Activated naive CD4-positive, alpha-beta T cell treated with anti-CD3 and anti-CD28 coated beads for 36 hours (primary cell): ENCODE measurements at regions not wholly inside any gene's neighbourhood (a gene's known extent, or its start where the extent isn't known, plus 50 kb on each side); places are given as distances from the start of the nearest gene placed in this dataset.

Experiments
- CTCF ChIA-PET: fragments of 350-600 bp; sonication (Branson Sonifier 250); formaldehyde crosslinking; loops from one replicate; lab custom pipeline; 2021; ENCODE audit warnings: antibody characterized with exemption; lab: Charles Lee
- DNase-seq: peaks from one replicate; pipeline ENCODE4 v3.0.0-alpha.2; 2020
- H3K27ac Mint-ChIP-seq: one replicate; pipeline ENCODE4 v1.8.0; 2021; ENCODE audit warnings: mild to moderate bottlenecking, mixed read lengths
- H3K27me3 Mint-ChIP-seq: one replicate; pipeline ENCODE4 v1.8.0; 2021; ENCODE audit warnings: low read depth, mixed read lengths
- H3K36me3 Mint-ChIP-seq: one replicate; pipeline ENCODE4 v1.8.0; 2021; ENCODE audit warnings: low read depth, mixed read lengths
- H3K4me1 Mint-ChIP-seq: one replicate; pipeline ENCODE4 v1.8.0; 2021; ENCODE audit warnings: low read depth, mixed read lengths
- H3K4me3 Mint-ChIP-seq: one replicate; pipeline ENCODE4 v1.8.0; 2021; ENCODE audit warnings: mild to moderate bottlenecking, moderate library complexity, mixed read lengths
- H3K9me3 Mint-ChIP-seq: one replicate; pipeline ENCODE4 v1.8.0; 2021; ENCODE audit warnings: mixed read lengths
- intact Hi-C: fragments of 100-400 bp; cut with micrococcal nuclease; formaldehyde crosslinking; loops from one replicate; pipeline ENCODE4 v1.15.1; 2023

DNA sequence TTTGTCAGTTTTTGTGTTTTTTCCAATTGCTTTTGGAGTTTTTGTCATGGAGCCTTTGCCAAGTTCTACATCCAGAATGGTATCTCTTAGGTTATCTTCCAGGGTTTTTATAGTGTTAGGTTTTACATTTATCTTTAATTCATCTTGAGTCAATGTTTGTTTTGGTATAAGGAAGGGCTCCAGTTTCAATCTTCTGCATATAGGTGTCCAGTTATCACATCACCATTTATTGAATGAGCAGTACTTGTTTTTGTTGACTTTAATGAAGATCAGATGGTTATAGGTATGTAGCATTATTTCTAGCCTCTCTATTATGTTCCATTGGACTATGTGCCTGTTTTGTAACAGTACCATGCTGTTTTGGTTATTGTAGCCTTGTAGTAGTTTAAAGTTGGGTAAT, 1233.1 kb downstream of the PLA2G4A start:
- H3K27ac Mint-ChIP-seq: no peak overlapping the region
- peaks cover 22% of the 10 kb centered on the region for H3K9me3 Mint-ChIP-seq
- CTCF ChIA-PET: no interaction called here
- H3K36me3 Mint-ChIP-seq: no peaks in the 10 kb centered on the region
- no peak overlapping the region for H3K4me3 Mint-ChIP-seq
- intact Hi-C loops: no loop called here
- no peaks in the 10 kb centered on the region for H3K4me1 Mint-ChIP-seq
- DNase-seq: no peak
- H3K27me3 Mint-ChIP-seq: no peaks in the 10 kb centered on the region

DNA sequence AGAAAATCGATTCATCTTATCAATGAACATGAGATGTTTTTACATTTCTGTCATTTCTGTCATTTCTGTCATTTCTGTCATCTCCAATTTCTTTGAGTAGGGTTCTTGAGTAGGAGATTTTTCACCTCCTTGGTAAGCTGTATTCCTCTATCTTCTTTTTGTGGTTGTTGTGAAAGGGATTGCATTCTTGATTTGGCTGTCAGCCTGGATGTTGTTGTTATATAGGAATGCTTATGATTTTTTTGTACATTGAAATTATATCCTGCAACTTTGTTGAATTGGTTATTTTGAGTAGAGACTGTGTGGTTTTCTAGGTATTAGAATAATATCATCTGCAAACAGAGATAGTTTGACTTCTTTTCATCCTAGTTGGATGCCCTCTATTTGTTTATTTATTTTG, 1233.7 kb downstream of the PLA2G4A start:
- H3K27me3 Mint-ChIP-seq: no peaks in the 10 kb centered on the region

DNA sequence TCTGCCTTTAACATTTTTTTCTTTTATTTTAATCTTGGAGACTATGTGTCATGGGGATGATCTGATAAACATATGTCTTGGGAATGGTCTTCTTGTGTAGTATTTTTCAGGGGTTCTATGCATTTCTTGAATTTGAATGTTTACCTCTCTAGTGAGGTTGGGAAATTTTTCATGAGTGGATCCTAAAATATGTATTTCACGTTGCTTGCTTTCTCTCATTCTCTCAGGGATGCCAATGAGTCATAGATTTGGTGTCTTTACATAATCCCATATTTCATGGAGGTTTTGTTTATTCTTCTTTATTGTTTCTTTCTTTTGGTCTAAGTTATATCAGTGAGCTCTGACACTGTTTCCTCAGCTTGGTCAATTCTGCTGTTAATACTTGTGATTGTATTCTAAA, 1237.2 kb downstream of the PLA2G4A start:
- CTCF ChIA-PET: no interaction called here
- Mint-ChIP-seq H3K27me3 (no peaks in the 10 kb centered on the region), H3K36me3 (no peaks in the 10 kb centered on the region), H3K27ac (no peak overlapping the region), H3K9me3 (peaks cover 29% of the 10 kb centered on the region), H3K4me1 (no peaks in the 10 kb centered on the region), H3K4me3 (no peak overlapping the region)
- intact Hi-C loops: no loop called here
- no peak for DNase-seq

More for the DNA sequence above, 1233.7 kb downstream of the PLA2G4A start:
- intact Hi-C loops: no loop called here
- no peaks in the 10 kb centered on the region for H3K4me1 Mint-ChIP-seq
- H3K27ac Mint-ChIP-seq: no peak overlapping the region
- DNase-seq: no peak
- no peaks in the 10 kb centered on the region for H3K36me3 Mint-ChIP-seq
- H3K9me3 Mint-ChIP-seq: peaks cover 21% of the 10 kb centered on the region
- no peak overlapping the region for H3K4me3 Mint-ChIP-seq
- CTCF ChIA-PET: no interaction called here

DNA sequence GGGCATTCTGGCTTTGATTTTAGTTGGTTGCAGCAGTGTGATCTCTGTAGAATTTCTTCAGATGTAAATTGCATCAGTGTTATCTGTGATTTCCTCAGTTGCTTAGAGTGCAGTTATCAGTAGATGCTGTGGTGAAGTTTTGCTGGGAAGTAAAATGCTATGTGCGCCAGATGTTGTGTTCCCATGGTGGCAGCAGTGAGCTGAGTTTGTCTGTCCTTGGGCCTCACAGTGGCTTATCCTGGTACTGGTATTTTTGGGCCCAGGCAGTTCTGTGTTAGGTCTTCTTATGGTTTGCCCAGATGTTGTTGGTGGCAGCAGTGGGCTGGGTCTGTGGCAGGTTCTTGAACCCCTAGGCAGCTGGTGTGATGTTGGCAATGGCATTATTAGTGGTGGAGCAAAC, 1242.1 kb downstream of the PLA2G4A start:
- intact Hi-C loops: no loop called here
- Mint-ChIP-seq H3K27ac (no peak overlapping the region), H3K4me1 (no peaks in the 10 kb centered on the region), H3K36me3 (no peaks in the 10 kb centered on the region), H3K4me3 (no peak overlapping the region), H3K27me3 (no peaks in the 10 kb centered on the region), H3K9me3 (peaks cover 27% of the 10 kb centered on the region)
- DNase-seq: no peak
- CTCF ChIA-PET: no interaction called here

DNA sequence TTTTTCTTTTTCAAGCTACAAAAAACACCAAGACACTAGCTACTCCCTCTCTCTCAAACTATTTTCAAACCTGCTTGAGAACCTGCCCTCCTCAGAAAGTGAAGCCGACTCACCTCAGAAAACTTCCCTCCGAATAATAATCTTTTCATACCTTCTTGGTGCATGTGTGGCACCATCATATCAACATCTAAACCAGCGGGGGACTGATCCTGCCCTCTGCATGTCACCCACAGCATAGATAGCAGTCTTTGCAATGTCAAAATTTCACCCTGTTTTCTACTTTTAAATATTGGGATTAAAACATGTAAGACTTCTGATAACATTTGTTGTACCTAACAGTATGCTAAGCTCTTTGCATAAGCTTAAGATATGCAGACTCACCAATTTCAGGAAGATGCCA, 1260.3 kb downstream of the PLA2G4A start:
- no peaks in the 10 kb centered on the region for H3K36me3 Mint-ChIP-seq
- H3K4me3 Mint-ChIP-seq: no peak overlapping the region
- no peak overlapping the region for H3K27ac Mint-ChIP-seq
- no peaks in the 10 kb centered on the region for H3K27me3 Mint-ChIP-seq
- peaks cover 9% of the 10 kb centered on the region for H3K9me3 Mint-ChIP-seq
- intact Hi-C loops: no loop called here
- CTCF ChIA-PET: interaction anchor here (0.7 to 0.8 kb wide), 2 partner anchors 105 to 1175 kb away, joined by 3 to 5 read pairs; no protein-coding TSS in a partner anchor
- H3K4me1 Mint-ChIP-seq: no peaks in the 10 kb centered on the region
- no peak for DNase-seq

GRCh38 chr1:188089461-188089860, 1260.7 kb downstream of the PLA2G4A start:
- Mint-ChIP-seq H3K27ac (no peak overlapping the region), H3K36me3 (no peaks in the 10 kb centered on the region), H3K4me1 (no peaks in the 10 kb centered on the region), H3K4me3 (no peak overlapping the region), H3K9me3 (peaks cover 9% of the 10 kb centered on the region), H3K27me3 (no peaks in the 10 kb centered on the region)
- DNase-seq: no peak
- CTCF ChIA-PET: interaction anchor here (0.7 kb wide), 1 partner anchor 1176 kb away, joined by 3 read pairs; no protein-coding TSS in a partner anchor
- intact Hi-C loops: no loop called here

GRCh38 chr1:188096521-188096920, 1267.8 kb downstream of the PLA2G4A start:
- CTCF ChIA-PET: no interaction called here
- Mint-ChIP-seq H3K4me1 (no peaks in the 10 kb centered on the region), H3K4me3 (no peak overlapping the region), H3K36me3 (no peaks in the 10 kb centered on the region), H3K9me3 (peaks cover 5% of the 10 kb centered on the region), H3K27ac (no peak overlapping the region), H3K27me3 (no peaks in the 10 kb centered on the region)
- DNase-seq: no peak
- intact Hi-C loops: no loop called here

- no peak for DNase-seq
- Mint-ChIP-seq H3K4me3 (no peak overlapping the region), H3K9me3 (peaks cover 1% of the 10 kb centered on the region), H3K27me3 (no peaks in the 10 kb centered on the region), H3K4me1 (no peaks in the 10 kb centered on the region), H3K36me3 (no peaks in the 10 kb centered on the region), H3K27ac (no peak overlapping the region)
- intact Hi-C loops: no loop called here
- CTCF ChIA-PET: interaction anchor here (0.6 kb wide), 1 partner anchor 483 kb away, joined by 3 read pairs; no protein-coding TSS in a partner anchor
Measured at GRCh38 chr1:188117436-188117835, 1288.7 kb downstream of the PLA2G4A start.

GRCh38 chr1:188122646-188123045, 1293.9 kb downstream of the PLA2G4A start:
- intact Hi-C loops: no loop called here
- Mint-ChIP-seq H3K27me3 (no peaks in the 10 kb centered on the region), H3K4me3 (no peak overlapping the region), H3K36me3 (no peaks in the 10 kb centered on the region), H3K27ac (no peak overlapping the region), H3K9me3 (peaks cover 1% of the 10 kb centered on the region), H3K4me1 (no peaks in the 10 kb centered on the region)
- CTCF ChIA-PET: no interaction called here
- DNase-seq: no peak

DNA sequence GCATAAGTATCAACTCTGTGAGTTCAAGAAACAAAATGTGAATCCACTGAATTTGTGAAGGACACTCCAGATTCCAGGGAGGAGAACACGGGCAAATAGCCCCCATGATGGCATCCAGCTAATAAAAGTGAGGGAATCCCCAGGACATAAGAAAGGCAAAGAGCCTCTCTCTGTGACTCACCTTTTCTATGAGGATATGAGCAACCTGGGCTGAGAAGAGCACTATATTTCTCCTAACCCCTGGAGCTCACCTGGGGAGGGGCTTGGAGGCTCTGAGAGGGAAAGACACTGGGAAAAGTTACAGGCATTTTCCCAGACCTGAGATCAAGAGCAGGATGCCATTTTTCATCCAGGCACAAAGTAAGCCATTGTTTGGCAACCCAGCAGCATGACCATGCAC, 1298.8 kb downstream of the PLA2G4A start:
- Mint-ChIP-seq H3K4me1 (no peaks in the 10 kb centered on the region), H3K27me3 (no peaks in the 10 kb centered on the region)

GRCh38 chr1:188128761-188129160, 1300.0 kb downstream of the PLA2G4A start:
- Mint-ChIP-seq H3K27ac (no peak overlapping the region), H3K9me3 (peaks cover 4% of the 10 kb centered on the region)

More for the DNA sequence above, 1298.8 kb downstream of the PLA2G4A start:
- CTCF ChIA-PET: no interaction called here
- Mint-ChIP-seq H3K27ac (no peak overlapping the region), H3K36me3 (no peaks in the 10 kb centered on the region), H3K4me3 (no peak overlapping the region), H3K9me3 (peaks cover 4% of the 10 kb centered on the region)
- DNase-seq: no peak
- intact Hi-C loops: no loop called here

GRCh38 chr1:188129856-188130838, 1301.4 kb downstream of the PLA2G4A start:
- Mint-ChIP-seq H3K9me3 (peaks cover 4% of the 10 kb centered on the region), H3K36me3 (no peaks in the 10 kb centered on the region), H3K4me3 (no peak overlapping the region), H3K27ac (no peak overlapping the region), H3K27me3 (no peaks in the 10 kb centered on the region), H3K4me1 (no peaks in the 10 kb centered on the region)
- no peak for DNase-seq
- intact Hi-C loops: no loop called here
- CTCF ChIA-PET: no interaction called here

More at GRCh38 chr1:188128761-188129160, 1300.0 kb downstream of the PLA2G4A start:
- Mint-ChIP-seq H3K4me3 (no peak overlapping the region), H3K27me3 (no peaks in the 10 kb centered on the region), H3K36me3 (no peaks in the 10 kb centered on the region), H3K4me1 (no peaks in the 10 kb centered on the region)
- CTCF ChIA-PET: no interaction called here
- DNase-seq: no peak
- intact Hi-C loops: no loop called here

- no peak for DNase-seq
- intact Hi-C loops: no loop called here
- no peaks in the 10 kb centered on the region for H3K27me3 Mint-ChIP-seq
- no peaks in the 10 kb centered on the region for H3K36me3 Mint-ChIP-seq
- H3K9me3 Mint-ChIP-seq: peaks cover 2% of the 10 kb centered on the region
- no peak overlapping the region for H3K4me3 Mint-ChIP-seq
- H3K27ac Mint-ChIP-seq: no peak overlapping the region
- CTCF ChIA-PET: no interaction called here
- H3K4me1 Mint-ChIP-seq: no peaks in the 10 kb centered on the region
Measured at GRCh38 chr1:188137221-188137620, 1308.5 kb downstream of the PLA2G4A start.
